Liver (tissue), 2 donors: ENCODE measurements at regions not wholly inside any gene's neighbourhood (a gene's known extent, or its start where the extent isn't known, plus 50 kb on each side); places are given as distances from the start of the nearest gene placed in this dataset.

Source experiments
- CTCF ChIP-seq: fragments of 150-350 bp; IDR thresholded peaks from 2 replicates; pipeline ENCODE4 v1.5.1; 2017; ENCODE audit warnings: improper control_type of control experiment, low read depth, low read length; ENCODE audit not compliant: missing input control
- TF ChIP-seq, protein P1 (sequence below): IDR thresholded peaks from 2 replicates; pipeline ENCODE4 v1.6.1; 2016; ENCODE audit warnings: antibody characterized with exemption, mild to moderate bottlenecking
- donor health status: healthy.

GRCh38 chr4:186939766-186940165 is 216.1 kb upstream of the FAT1 start:
- TF ChIP-seq CTCF, result no peak
- TF ChIP-seq, protein P1, sequence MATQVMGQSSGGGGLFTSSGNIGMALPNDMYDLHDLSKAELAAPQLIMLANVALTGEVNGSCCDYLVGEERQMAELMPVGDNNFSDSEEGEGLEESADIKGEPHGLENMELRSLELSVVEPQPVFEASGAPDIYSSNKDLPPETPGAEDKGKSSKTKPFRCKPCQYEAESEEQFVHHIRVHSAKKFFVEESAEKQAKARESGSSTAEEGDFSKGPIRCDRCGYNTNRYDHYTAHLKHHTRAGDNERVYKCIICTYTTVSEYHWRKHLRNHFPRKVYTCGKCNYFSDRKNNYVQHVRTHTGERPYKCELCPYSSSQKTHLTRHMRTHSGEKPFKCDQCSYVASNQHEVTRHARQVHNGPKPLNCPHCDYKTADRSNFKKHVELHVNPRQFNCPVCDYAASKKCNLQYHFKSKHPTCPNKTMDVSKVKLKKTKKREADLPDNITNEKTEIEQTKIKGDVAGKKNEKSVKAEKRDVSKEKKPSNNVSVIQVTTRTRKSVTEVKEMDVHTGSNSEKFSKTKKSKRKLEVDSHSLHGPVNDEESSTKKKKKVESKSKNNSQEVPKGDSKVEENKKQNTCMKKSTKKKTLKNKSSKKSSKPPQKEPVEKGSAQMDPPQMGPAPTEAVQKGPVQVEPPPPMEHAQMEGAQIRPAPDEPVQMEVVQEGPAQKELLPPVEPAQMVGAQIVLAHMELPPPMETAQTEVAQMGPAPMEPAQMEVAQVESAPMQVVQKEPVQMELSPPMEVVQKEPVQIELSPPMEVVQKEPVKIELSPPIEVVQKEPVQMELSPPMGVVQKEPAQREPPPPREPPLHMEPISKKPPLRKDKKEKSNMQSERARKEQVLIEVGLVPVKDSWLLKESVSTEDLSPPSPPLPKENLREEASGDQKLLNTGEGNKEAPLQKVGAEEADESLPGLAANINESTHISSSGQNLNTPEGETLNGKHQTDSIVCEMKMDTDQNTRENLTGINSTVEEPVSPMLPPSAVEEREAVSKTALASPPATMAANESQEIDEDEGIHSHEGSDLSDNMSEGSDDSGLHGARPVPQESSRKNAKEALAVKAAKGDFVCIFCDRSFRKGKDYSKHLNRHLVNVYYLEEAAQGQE, result no peak
